Sigmoid colon (tissue), 6 donors: ENCODE measurements at regions not wholly inside any gene's neighbourhood (a gene's known extent, or its start where the extent isn't known, plus 50 kb on each side); places are given as distances from the start of the nearest gene placed in this dataset.

Source experiments
- DNase-seq: peaks from one replicate; pipeline ENCODE4 v3.0.0-alpha.2; 2019
- H3K27ac ChIP-seq, 4 donors: fragments of 200-600 bp; sonication (generic); one replicate each; pipeline ENCODE4 v1.5.1; 2016 to 2019; ENCODE audit warnings: mild to moderate bottlenecking in 1 of 4
- H3K27me3 ChIP-seq, 3 donors: fragments of 200-600 bp; sonication (generic); one replicate each; pipeline ENCODE4 v1.5.1; 2019; ENCODE audit warnings: mild to moderate bottlenecking in 1 of 3
- H3K36me3 ChIP-seq, 4 donors: fragments of 200-600 bp; sonication (generic); one replicate each; pipeline ENCODE4 v1.5.1; 2016 to 2019
- H3K4me1 ChIP-seq, 4 donors: fragments of 200-600 bp; sonication (generic); one replicate each; pipeline ENCODE4 v1.5.1; 2017 to 2019
- H3K4me3 ChIP-seq, 4 donors: fragments of 200-600 bp; sonication (generic); one replicate each; pipeline ENCODE4 v1.5.1; 2017 to 2019; ENCODE audit warnings: mild to moderate bottlenecking in 2 of 4, moderate library complexity in 1 of 4
- H3K9me3 ChIP-seq, 4 donors: fragments of 200-600 bp in 3 of 4; sonication (generic) in 3 of 4; one replicate each; pipeline versions ENCODE4 v1.5.1 to v1.6.1; 2013 to 2019
- EP300 ChIP-seq, 4 donors: sonication (generic); formaldehyde crosslinking; IDR thresholded peaks; one replicate each; pipeline ENCODE4 v1.6.1; 2017; ENCODE audit warnings: antibody characterized with exemption in 4 of 4
- POLR2A ChIP-seq, 2 donors: fragments of 450-650 bp; IDR thresholded peaks; one replicate each; pipeline ENCODE4 v1.6.1; 2016; ENCODE audit warnings: antibody characterized with exemption in 2 of 2, mild to moderate bottlenecking in 2 of 2, moderate library complexity in 2 of 2
- POLR2AphosphoS5 ChIP-seq, 4 donors: sonication (generic); formaldehyde crosslinking; IDR thresholded peaks; one replicate each; pipeline ENCODE4 v1.6.1; 2017; ENCODE audit warnings: antibody characterized with exemption in 4 of 4
- WGBS, 2 donors: extraction: QIAGEN DNeasy Blood & Tissue Kit; methylation state at CpG; one replicate each; pipeline ENCODE4 v1.1.7; 2013; 5-methylcytosine and 5-hydroxymethylcytosine counted together
- intact Hi-C: fragments of 100-400 bp; cut with DNase I; formaldehyde crosslinking; loops from one replicate; pipeline ENCODE4 v1.15.1; 2023
- TF ChIP-seq, protein P1 (sequence below), 4 experiments: fragments of 450-650 bp in 3 of 4; fragments of 200-600 bp in 1 of 4; IDR thresholded peaks; one replicate each; pipeline ENCODE4 v1.5.1; 2016 to 2019; ENCODE audit warnings: antibody characterized with exemption in 4 of 4, mild to moderate bottlenecking in 3 of 4, moderate library complexity in 2 of 4
- donor health status: healthy with polysubstance abuse.
- donor health status: healthy.

DNA sequence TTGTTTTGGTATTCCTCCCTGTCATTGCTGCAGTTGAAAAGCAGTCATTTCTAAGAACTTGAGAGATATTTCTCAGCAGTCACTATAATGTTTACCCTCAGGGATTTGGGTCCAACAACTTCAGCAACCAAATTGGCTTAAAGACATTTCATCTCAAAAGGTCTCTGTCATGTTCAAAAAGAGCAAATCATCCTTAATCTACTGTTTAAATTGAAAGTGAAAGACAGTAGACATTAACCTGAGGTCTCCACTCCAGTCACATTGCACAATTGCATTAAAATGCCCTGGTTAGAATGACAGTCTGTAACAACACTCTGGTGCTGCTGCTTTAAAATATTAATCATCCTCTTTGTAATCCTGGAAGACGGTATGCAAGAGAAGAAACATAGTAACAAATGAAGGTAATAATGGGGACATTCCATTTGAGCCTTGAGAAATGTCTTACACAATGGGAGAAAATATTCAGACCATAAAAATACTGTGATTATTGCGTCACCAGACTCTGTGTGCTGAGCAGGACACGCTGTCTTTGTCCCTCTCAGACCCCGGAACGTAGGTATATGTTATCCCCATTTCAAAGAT, 90.2 kb upstream of the UNC5C start:
- Histone ChIP-seq H3K4me3 (no peak overlapping the region), H3K4me1 (peaks cover 0 to 4% (median 0%) of the 10 kb centered on the region in 4 donors), H3K36me3 (no peaks in the 10 kb centered on the region), H3K27ac (no peak overlapping the region), H3K9me3 (no peaks in the 10 kb centered on the region), H3K27me3 (no peaks in the 10 kb centered on the region)
- WGBS, 2 donors: 75 to 82% methylated on average over 5 of the region's 5 CpGs
- DNase-seq: no peak
- intact Hi-C loops: no loop called here
- TF ChIP-seq EP300 (IDR thresholded peaks at IDR 0.05) (no peak), POLR2AphosphoS5 (IDR thresholded peaks at IDR 0.05) (no peak), POLR2A (IDR thresholded peaks at IDR 0.05) (no peak)
- TF ChIP-seq, protein P1, sequence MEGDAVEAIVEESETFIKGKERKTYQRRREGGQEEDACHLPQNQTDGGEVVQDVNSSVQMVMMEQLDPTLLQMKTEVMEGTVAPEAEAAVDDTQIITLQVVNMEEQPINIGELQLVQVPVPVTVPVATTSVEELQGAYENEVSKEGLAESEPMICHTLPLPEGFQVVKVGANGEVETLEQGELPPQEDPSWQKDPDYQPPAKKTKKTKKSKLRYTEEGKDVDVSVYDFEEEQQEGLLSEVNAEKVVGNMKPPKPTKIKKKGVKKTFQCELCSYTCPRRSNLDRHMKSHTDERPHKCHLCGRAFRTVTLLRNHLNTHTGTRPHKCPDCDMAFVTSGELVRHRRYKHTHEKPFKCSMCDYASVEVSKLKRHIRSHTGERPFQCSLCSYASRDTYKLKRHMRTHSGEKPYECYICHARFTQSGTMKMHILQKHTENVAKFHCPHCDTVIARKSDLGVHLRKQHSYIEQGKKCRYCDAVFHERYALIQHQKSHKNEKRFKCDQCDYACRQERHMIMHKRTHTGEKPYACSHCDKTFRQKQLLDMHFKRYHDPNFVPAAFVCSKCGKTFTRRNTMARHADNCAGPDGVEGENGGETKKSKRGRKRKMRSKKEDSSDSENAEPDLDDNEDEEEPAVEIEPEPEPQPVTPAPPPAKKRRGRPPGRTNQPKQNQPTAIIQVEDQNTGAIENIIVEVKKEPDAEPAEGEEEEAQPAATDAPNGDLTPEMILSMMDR (IDR thresholded peaks at IDR 0.05): no peak

DNA sequence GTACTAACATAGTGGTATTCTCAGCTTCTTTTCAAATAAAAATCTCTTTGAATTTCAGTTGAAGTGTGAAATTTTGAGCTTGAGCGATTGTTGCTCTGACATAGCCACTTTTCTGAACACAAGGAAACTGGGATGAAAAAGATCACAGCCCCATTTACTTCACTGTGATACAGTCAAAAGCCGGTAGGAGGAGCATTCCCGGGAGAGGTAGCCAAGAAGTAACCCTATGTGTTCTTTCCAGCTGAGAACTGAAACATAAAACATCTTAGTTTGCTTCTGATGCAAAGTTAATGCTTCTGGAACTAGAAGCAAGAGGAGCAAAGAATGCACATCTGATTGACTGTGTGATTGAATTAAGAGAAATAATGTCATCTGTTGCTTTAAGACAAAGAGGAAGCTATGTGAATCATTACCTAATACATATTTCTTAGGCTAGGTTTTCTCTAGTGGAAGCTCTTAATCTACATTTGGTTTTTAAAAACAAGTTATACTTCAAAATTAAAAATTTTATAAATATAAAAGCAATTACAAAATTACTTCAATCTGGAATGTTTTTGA, 88.3 kb upstream of the UNC5C start:
- H3K27ac ChIP-seq: no peak overlapping the region
- intact Hi-C loops: no loop called here
- H3K27me3 ChIP-seq: no peaks in the 10 kb centered on the region
- no peaks in the 10 kb centered on the region for H3K9me3 ChIP-seq
- H3K36me3 ChIP-seq: no peaks in the 10 kb centered on the region
- WGBS, 2 donors: 28 to 61% methylated on average over 3 of the region's 3 CpGs
- no peak overlapping the region for H3K4me3 ChIP-seq
- no peak for TF ChIP-seq POLR2A (IDR thresholded peaks at IDR 0.05)
- TF ChIP-seq POLR2AphosphoS5 (IDR thresholded peaks at IDR 0.05): no peak
- TF ChIP-seq, protein P1 (IDR thresholded peaks at IDR 0.05): no peak
- no peak for TF ChIP-seq EP300 (IDR thresholded peaks at IDR 0.05)
- H3K4me1 ChIP-seq: peaks cover 0 to 4% (median 0%) of the 10 kb centered on the region in 4 donors
- no peak for DNase-seq

DNA sequence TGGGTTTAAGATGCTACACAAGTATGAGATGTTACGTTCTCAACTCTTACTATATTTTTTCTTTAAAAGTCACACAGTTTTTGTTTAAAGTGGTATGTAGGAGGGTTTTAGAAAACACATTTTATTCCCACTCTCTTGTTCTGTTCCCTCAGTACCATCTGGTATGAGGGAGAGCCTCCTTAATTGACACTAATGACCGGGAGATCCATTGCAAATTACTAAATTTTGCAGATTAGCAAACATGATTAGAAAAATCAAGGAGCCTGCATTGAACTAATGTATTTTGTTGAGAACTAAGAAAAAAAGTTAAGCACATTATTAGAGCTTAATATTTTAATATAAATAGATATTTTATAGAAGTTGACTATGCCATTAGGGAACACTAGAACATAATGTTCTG, 87.3 kb upstream of the UNC5C start:
- Histone ChIP-seq H3K27ac (no peak overlapping the region), H3K27me3 (no peaks in the 10 kb centered on the region), H3K4me1 (peaks cover 0 to 4% (median 0%) of the 10 kb centered on the region in 4 donors), H3K9me3 (no peaks in the 10 kb centered on the region), H3K4me3 (no peak overlapping the region), H3K36me3 (no peaks in the 10 kb centered on the region)
- TF ChIP-seq POLR2AphosphoS5 (IDR thresholded peaks at IDR 0.05) (no peak), POLR2A (IDR thresholded peaks at IDR 0.05) (no peak), EP300 (IDR thresholded peaks at IDR 0.05) (no peak)
- TF ChIP-seq, protein P1 (IDR thresholded peaks at IDR 0.05): no peak
- DNase-seq: no peak
- WGBS, 2 donors: 68 to 72% methylated on average over 2 of the region's 2 CpGs
- intact Hi-C loops: no loop called here

DNA sequence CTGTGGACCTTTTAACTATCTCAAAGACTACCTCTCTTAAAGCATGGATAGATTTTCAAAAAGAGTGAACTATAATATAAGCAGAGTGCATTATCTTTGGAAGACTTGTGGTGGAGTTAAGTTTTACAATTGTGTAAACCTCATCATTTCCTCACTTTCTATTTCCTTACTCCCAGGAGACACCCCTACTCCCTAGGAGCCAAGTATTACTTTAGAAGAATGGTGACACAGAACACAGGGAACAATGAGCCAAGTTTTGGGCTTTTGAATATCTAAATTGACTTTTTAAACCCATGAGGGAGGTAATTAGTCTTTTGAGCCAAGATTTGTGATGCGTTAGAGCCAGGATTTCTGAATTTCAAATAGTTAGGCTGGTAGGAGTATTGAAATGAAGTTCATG, 78.9 kb upstream of the UNC5C start:
- Histone ChIP-seq H3K27ac (no peak overlapping the region), H3K9me3 (no peaks in the 10 kb centered on the region), H3K4me1 (no peaks in the 10 kb centered on the region), H3K27me3 (no peaks in the 10 kb centered on the region), H3K36me3 (no peaks in the 10 kb centered on the region), H3K4me3 (no peak overlapping the region)
- TF ChIP-seq POLR2A (IDR thresholded peaks at IDR 0.05) (no peak), POLR2AphosphoS5 (IDR thresholded peaks at IDR 0.05) (no peak), EP300 (IDR thresholded peaks at IDR 0.05) (no peak)
- TF ChIP-seq, protein P1 (IDR thresholded peaks at IDR 0.05): no peak
- 86 to 87% methylated on average over 1 of the region's 1 CpG for WGBS, 2 donors
- DNase-seq: no peak
- intact Hi-C loops: no loop called here
